ENCODE measurements at regions not wholly inside any gene's neighbourhood (a gene's known extent, or its start where the extent isn't known, plus 50 kb on each side); places are given as distances from the start of the nearest gene placed in this dataset.

GRCh38 chr10:3672220-3672619 is 112.8 kb downstream of the KLF6 start:
- no peaks in the 10 kb centered on the region for H3K4me1 ChIP-seq
- H3K4me3 ChIP-seq: no peak overlapping the region
- TF ChIP-seq CTCF (IDR thresholded peaks at IDR 0.05 in 4 of 5, conservative IDR thresholded peaks at IDR 0.05 in 1 of 5) (no peak), POLR2A (IDR thresholded peaks at IDR 0.05) (no peak)
- intact Hi-C loops (cut with DNase I; ENCODE audit: low total_unique reads): no loop called here
- DNase-seq (no peak), ATAC-seq (no peak)
- no peaks in the 10 kb centered on the region for H3K27me3 ChIP-seq
- in situ Hi-C loops (cut with MboI; ENCODE audit: low sequenced_read_pairs in 4 of 4): no loop called here
- no peaks in the 10 kb centered on the region for H3K36me3 ChIP-seq
- H3K27ac ChIP-seq: no peak overlapping the region
- no peaks in the 10 kb centered on the region for H3K9me3 ChIP-seq

- intact Hi-C loops (cut with DNase I; ENCODE audit: low total_unique reads): no loop called here
- Histone ChIP-seq H3K27me3 (no peaks in the 10 kb centered on the region), H3K36me3 (no peaks in the 10 kb centered on the region), H3K4me1 (no peaks in the 10 kb centered on the region), H3K9me3 (no peaks in the 10 kb centered on the region), H3K27ac (no peak overlapping the region), H3K4me3 (no peak overlapping the region)
- TF ChIP-seq CTCF (IDR thresholded peaks at IDR 0.05 in 4 of 5, conservative IDR thresholded peaks at IDR 0.05 in 1 of 5): no peak
- TF ChIP-seq POLR2A (IDR thresholded peaks at IDR 0.05): no peak
- in situ Hi-C loops (cut with MboI; ENCODE audit: low sequenced_read_pairs in 4 of 4): no loop called here
- DNase-seq (no peak), ATAC-seq (no peak)
These were observed 113.5 kb downstream of the KLF6 start for GRCh38 chr10:3671386-3671955.

- TF ChIP-seq CTCF (IDR thresholded peaks at IDR 0.05 in 4 of 5, conservative IDR thresholded peaks at IDR 0.05 in 1 of 5) (no peak), POLR2A (IDR thresholded peaks at IDR 0.05) (no peak)
- no peak for DNase-seq
- H3K27me3 ChIP-seq: no peaks in the 10 kb centered on the region
- H3K4me3 ChIP-seq: no peak overlapping the region
- no peaks in the 10 kb centered on the region for H3K9me3 ChIP-seq
- ATAC-seq: no peak
- no peaks in the 10 kb centered on the region for H3K4me1 ChIP-seq
- H3K36me3 ChIP-seq: no peaks in the 10 kb centered on the region
- in situ Hi-C loops (cut with MboI; ENCODE audit: low sequenced_read_pairs in 4 of 4) (no loop called here), intact Hi-C loops (cut with DNase I; ENCODE audit: low total_unique reads) (no loop called here)
- H3K27ac ChIP-seq: no peak overlapping the region
These were observed 116.1 kb downstream of the KLF6 start for GRCh38 chr10:3668966-3669330.

- no peaks in the 10 kb centered on the region for H3K36me3 ChIP-seq
- ATAC-seq (no peak), DNase-seq (no peak)
- no peaks in the 10 kb centered on the region for H3K4me1 ChIP-seq
- intact Hi-C loops (cut with DNase I; ENCODE audit: low total_unique reads) (no loop called here), in situ Hi-C loops (cut with MboI; ENCODE audit: low sequenced_read_pairs in 4 of 4) (no loop called here)
- H3K9me3 ChIP-seq: no peaks in the 10 kb centered on the region
- no peak overlapping the region for H3K4me3 ChIP-seq
- no peak for TF ChIP-seq CTCF (IDR thresholded peaks at IDR 0.05 in 4 of 5, conservative IDR thresholded peaks at IDR 0.05 in 1 of 5)
- no peaks in the 10 kb centered on the region for H3K27me3 ChIP-seq
- no peak overlapping the region for H3K27ac ChIP-seq
These were observed 116.6 kb downstream of the KLF6 start for GRCh38 chr10:3668276-3668965.

Measured in gastrocnemius medialis (tissue), 4 donors.